Large intestine (tissue), 3 donors: ENCODE measurements at regions not wholly inside any gene's neighbourhood (a gene's known extent, or its start where the extent isn't known, plus 50 kb on each side); places are given as distances from the start of the nearest gene placed in this dataset.

Experiments used
- DNase-seq, 2 donors: peaks; one replicate each; pipeline versions ENCODE4 v3.0.0 to v3.0.0-alpha.2; 2013
- H3K27ac ChIP-seq: one replicate; pipeline ENCODE4 v1.5.1; 2013; ENCODE audit warnings: low read length
- H3K27me3 ChIP-seq: 2 replicates; pipeline ENCODE4 v1.6.1; 2013; ENCODE audit warnings: low read length; ENCODE audit not compliant: control insufficient read depth, insufficient read depth
- H3K36me3 ChIP-seq: 2 replicates; pipeline ENCODE4 v1.6.1; 2013; ENCODE audit warnings: low read length; ENCODE audit not compliant: control insufficient read depth, insufficient read depth
- H3K4me1 ChIP-seq: one replicate; pipeline ENCODE4 v1.6.1; 2013; ENCODE audit warnings: low read length; ENCODE audit not compliant: control insufficient read depth, insufficient read depth
- H3K4me3 ChIP-seq: one replicate; pipeline ENCODE4 v1.5.1; 2013; ENCODE audit warnings: low read length
- H3K9me3 ChIP-seq: one replicate; pipeline ENCODE4 v1.6.1; 2013; ENCODE audit warnings: mild to moderate bottlenecking, low read depth, low read length, moderate library complexity; ENCODE audit not compliant: control insufficient read depth
- WGBS: methylation state at CpG from one replicate; pipeline ENCODE4 v1.1.5; 2013; ENCODE audit warnings: low lambda C conversion rate; ENCODE audit not compliant: insufficient coverage; 5-methylcytosine and 5-hydroxymethylcytosine counted together

GRCh38 chr3:27939521-27939920 lies 217.4 kb upstream of the EOMES start:
- no peaks in the 10 kb centered on the region for H3K4me1 ChIP-seq
- no peaks in the 10 kb centered on the region for H3K9me3 ChIP-seq
- no peak overlapping the region for H3K27ac ChIP-seq
- DNase-seq = no peak
- H3K4me3 ChIP-seq = no peak overlapping the region
- no peaks in the 10 kb centered on the region for H3K36me3 ChIP-seq
- no peaks in the 10 kb centered on the region for H3K27me3 ChIP-seq

DNA sequence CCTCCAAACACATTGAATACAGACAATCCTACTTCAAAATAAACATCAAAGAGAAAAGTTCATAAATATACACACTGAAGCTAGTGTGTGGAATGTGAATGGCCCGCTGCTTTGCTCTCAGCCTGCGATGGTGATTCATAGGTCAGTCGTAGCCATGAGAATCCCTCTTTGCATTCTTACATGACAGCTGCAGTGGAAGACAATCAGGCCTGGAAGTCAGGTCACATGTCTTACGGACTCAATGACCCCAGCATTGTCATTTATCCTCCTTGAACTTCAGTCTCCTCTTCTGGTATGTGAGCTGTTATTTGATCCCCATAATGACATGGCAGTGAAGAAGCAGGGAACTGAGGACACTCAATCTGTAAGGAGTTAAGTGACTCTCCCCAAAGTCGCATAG lies 217.8 kb upstream of the EOMES start:
- no peaks in the 10 kb centered on the region for H3K9me3 ChIP-seq
- no CpG with 5 or more reads among the region's 5 CpGs for WGBS
- no peaks in the 10 kb centered on the region for H3K36me3 ChIP-seq
- H3K27ac ChIP-seq = no peak overlapping the region
- DNase-seq = peak in 1 of 2 donors; percentile 0
- no peak overlapping the region for H3K4me3 ChIP-seq
- no peaks in the 10 kb centered on the region for H3K4me1 ChIP-seq
- H3K27me3 ChIP-seq = no peaks in the 10 kb centered on the region

DNA sequence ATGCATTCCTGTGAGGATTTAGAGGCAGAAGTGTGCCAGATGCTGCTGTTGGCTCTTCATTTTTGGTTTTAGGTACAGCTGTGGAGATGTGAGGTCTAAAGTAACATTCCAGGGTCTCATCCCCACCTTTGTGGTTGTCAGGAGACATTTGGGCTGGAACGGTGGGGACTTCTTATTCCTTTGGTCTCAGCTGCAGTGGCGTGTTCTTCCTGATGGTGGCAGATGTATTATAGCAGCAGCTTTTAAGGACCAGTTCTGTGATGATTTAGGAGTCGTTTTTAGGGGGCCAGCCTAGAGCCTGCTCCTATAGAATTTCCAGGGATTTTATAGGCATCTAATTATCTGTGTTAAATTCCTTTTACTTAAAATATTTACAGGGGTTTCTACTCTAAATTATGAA lies 221.0 kb upstream of the EOMES start:
- Histone ChIP-seq H3K4me3 (no peak overlapping the region), H3K27me3 (no peaks in the 10 kb centered on the region), H3K9me3 (no peaks in the 10 kb centered on the region), H3K36me3 (no peaks in the 10 kb centered on the region), H3K4me1 (no peaks in the 10 kb centered on the region), H3K27ac (no peak overlapping the region)
- peak in 1 of 2 donors; percentile 2 for DNase-seq
- WGBS = 0% methylated on average over 1 of the region's 3 CpGs

DNA sequence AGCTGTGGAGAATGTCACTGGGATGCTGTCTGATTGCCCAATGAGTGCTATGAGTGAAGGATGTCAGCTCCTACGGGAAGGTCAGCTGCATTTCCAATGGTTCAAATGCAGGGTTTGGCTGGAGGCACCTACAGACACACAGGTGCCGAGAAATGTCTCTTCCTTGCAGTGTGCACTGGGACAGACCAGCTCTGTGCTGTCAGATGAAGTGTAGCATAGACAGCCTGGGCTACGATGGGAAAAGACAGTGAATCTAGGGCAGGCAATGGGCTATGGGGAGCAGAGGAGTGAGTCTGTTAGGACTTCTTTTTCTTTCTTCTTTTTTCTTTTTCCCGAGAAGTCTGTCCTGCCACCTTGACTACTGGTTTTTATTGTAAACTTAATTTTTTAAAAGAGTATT lies 223.1 kb upstream of the EOMES start:
- no peaks in the 10 kb centered on the region for H3K4me1 ChIP-seq
- H3K27ac ChIP-seq = no peak overlapping the region
- no peaks in the 10 kb centered on the region for H3K9me3 ChIP-seq
- H3K36me3 ChIP-seq = no peaks in the 10 kb centered on the region
- 83% methylated on average over 1 of the region's 4 CpGs for WGBS
- H3K27me3 ChIP-seq = no peaks in the 10 kb centered on the region
- no peak overlapping the region for H3K4me3 ChIP-seq
- no peak for DNase-seq

- Histone ChIP-seq H3K4me3 (no peak overlapping the region), H3K4me1 (no peaks in the 10 kb centered on the region), H3K36me3 (no peaks in the 10 kb centered on the region), H3K27ac (no peak overlapping the region), H3K9me3 (peaks cover 3% of the 10 kb centered on the region), H3K27me3 (peaks cover 6% of the 10 kb centered on the region)
- no peak for DNase-seq
- no CpG with 5 or more reads among the region's 2 CpGs for WGBS
Observed at GRCh38 chr3:27960133-27960532, 238.0 kb upstream of the EOMES start.

DNA sequence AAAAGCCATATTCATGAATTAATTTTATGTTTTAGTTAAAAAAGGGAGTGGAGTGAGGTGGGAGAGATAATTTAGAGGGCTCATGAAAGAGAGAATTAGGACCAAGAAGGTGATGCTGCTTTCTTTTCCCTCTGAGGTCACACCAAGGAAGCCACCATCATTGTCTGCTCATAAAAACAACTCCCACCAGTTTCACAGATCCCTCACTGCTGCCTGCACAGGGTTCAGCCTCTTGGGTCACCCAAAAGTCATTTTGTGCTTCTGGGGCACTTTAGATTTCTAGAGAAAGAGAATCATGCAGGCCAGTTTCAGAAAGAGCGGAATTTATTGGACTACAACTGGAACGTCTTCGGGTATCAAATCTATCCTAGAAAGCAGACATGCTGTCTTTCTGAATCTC lies 241.4 kb upstream of the EOMES start:
- WGBS = no CpG with 5 or more reads among the region's 3 CpGs
- Histone ChIP-seq H3K36me3 (no peaks in the 10 kb centered on the region), H3K9me3 (no peaks in the 10 kb centered on the region), H3K4me1 (no peaks in the 10 kb centered on the region), H3K27ac (no peak overlapping the region), H3K27me3 (peaks cover 6% of the 10 kb centered on the region), H3K4me3 (no peak overlapping the region)
- no peak for DNase-seq

GRCh38 chr3:27971600-27971999 lies 249.5 kb upstream of the EOMES start:
- whole genome bisulfite sequencing = 90% methylated on average over 2 of the region's 5 CpGs
- Histone ChIP-seq H3K27me3 (no peaks in the 10 kb centered on the region), H3K4me3 (no peak overlapping the region), H3K4me1 (no peaks in the 10 kb centered on the region), H3K9me3 (no peaks in the 10 kb centered on the region), H3K36me3 (no peaks in the 10 kb centered on the region), H3K27ac (no peak overlapping the region)
- DNase-seq = no peak

DNA sequence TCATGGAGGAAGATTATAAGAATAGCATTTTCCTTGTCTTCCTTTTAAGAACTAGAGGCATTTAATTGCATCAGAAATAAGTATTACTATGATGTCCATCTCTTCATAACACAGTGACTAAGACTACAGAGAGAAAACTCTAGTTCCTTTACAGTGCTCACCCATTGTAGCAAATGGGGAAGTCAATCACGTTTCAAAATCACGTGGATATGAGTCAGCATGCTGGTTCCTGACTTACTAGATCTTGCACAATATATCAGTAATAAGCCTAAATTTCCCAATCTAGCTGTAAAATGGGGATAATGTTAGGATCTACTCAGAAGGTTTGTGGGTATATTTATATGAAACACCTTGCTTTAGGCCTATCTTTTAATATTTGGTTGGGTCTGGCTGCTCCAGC lies 254.8 kb upstream of the EOMES start:
- no peak overlapping the region for H3K4me3 ChIP-seq
- no peak for DNase-seq
- no peaks in the 10 kb centered on the region for H3K27me3 ChIP-seq
- no CpG with 5 or more reads among the region's 2 CpGs for WGBS
- H3K4me1 ChIP-seq = no peaks in the 10 kb centered on the region
- no peaks in the 10 kb centered on the region for H3K36me3 ChIP-seq
- no peak overlapping the region for H3K27ac ChIP-seq
- H3K9me3 ChIP-seq = no peaks in the 10 kb centered on the region

DNA sequence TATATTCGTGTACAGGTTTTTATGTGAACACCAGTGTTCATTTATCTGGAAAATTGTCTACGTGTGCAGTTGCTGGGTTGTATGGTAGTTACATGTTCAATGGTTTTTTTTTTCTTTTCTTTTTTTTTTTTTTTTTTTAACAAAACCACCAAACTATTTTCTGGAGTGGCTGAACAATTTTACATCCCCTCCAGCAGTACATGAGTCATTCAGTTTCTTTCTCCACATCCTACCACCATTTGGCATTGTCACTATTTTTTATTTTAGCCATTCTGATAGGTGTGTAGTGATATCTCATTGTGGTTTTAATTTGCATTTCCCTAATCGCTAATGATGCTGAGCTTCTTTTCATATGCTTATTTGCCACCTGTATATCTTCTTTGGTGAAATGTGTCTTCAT lies 256.3 kb upstream of the EOMES start:
- no peaks in the 10 kb centered on the region for H3K9me3 ChIP-seq
- H3K27me3 ChIP-seq = no peaks in the 10 kb centered on the region
- no peak overlapping the region for H3K27ac ChIP-seq
- 75% methylated on average over 1 of the region's 3 CpGs for WGBS
- no peak for DNase-seq
- H3K36me3 ChIP-seq = no peaks in the 10 kb centered on the region
- H3K4me3 ChIP-seq = no peak overlapping the region
- H3K4me1 ChIP-seq = no peaks in the 10 kb centered on the region

- Histone ChIP-seq H3K27ac (no peak overlapping the region), H3K27me3 (no peaks in the 10 kb centered on the region), H3K4me3 (no peak overlapping the region), H3K4me1 (no peaks in the 10 kb centered on the region), H3K36me3 (no peaks in the 10 kb centered on the region), H3K9me3 (no peaks in the 10 kb centered on the region)
- DNase-seq = no peak
- no CpG with 5 or more reads among the region's 4 CpGs for WGBS
Observed at GRCh38 chr3:27985369-27986035, 255.9 kb upstream of the CMC1 start.

DNA sequence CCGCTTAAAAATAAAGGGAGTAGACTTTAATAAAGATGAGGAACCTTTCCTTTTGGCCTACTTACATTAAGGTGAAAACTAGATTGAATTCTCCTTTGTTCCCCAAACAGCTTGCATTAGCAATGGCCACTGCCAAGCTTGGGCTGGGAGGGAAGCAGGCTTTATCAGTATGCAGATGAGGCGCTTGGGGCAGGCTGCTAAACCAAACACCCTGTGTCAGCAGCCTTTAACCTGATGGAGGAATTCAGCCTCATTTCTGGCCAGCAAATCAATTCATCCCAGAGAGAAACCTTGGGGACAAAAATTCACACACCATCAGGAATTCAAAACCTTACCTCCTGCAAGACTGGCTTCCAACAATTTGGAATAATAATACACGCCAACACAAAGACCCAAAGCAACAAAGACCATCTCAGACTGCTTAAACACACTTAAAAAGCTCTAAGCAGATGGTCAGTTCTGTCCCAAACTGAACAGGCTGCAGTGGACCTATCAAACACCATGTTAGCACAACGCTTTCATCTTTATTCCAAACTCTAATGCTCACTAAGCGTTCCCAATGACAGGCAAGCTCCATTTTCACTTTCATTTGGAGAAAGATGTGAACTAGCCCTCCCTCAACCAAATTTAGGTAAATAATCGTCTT lies 255.1 kb upstream of the CMC1 start:
- 55% methylated on average over 3 of the region's 6 CpGs for WGBS
- Histone ChIP-seq H3K9me3 (no peaks in the 10 kb centered on the region), H3K4me1 (no peaks in the 10 kb centered on the region), H3K36me3 (no peaks in the 10 kb centered on the region), H3K27me3 (no peaks in the 10 kb centered on the region), H3K27ac (no peak overlapping the region), H3K4me3 (no peak overlapping the region)
- DNase-seq = no peak
